Brain microvascular endothelial cell (primary cell): ENCODE measurements at regions not wholly inside any gene's neighbourhood (a gene's known extent, or its start where the extent isn't known, plus 50 kb on each side); places are given as distances from the start of the nearest gene placed in this dataset.
"Not testable (repeated sequence)": the region's sequence is repeated elsewhere in the genome, so short reads cannot be mapped to it uniquely, and the experiment has no call there.

Source experiments
- DNase-seq: peaks from one replicate; pipeline ENCODE4 v3.0.0-alpha.2; 2020
- H3K27ac ChIP-seq: fragments of 250-450 bp; sonication (Bioruptor Pico); 2 replicates; pipeline ENCODE4 v1.5.1; 2020; ENCODE audit warnings: mild to moderate bottlenecking, moderate library complexity
- H3K27me3 ChIP-seq: fragments of 250-450 bp; sonication (Bioruptor Pico); replicated peaks from 2 replicates; pipeline ENCODE4 v1.5.1; 2020; ENCODE audit warnings: mild to moderate bottlenecking
- H3K36me3 ChIP-seq: fragments of 250-450 bp; sonication (Bioruptor Pico); replicated peaks from 2 replicates; pipeline ENCODE4 v1.5.1; 2020; ENCODE audit warnings: mild to moderate bottlenecking
- H3K4me3 ChIP-seq: 2 replicates; pipeline ENCODE4 v1.5.1; 2011; ENCODE audit warnings: low read depth, mild to moderate bottlenecking, control low read depth, low read length, moderate library complexity
- in situ Hi-C: cut with HindIII; loops from 2 replicates; pipeline ENCODE4 v1.10.0; 2017; ENCODE audit warnings: low sequenced_read_pairs, low pct_ligation_motif_present
- TF ChIP-seq, protein P1 (sequence below): IDR thresholded peaks from 2 replicates; pipeline ENCODE4 v1.5.1; 2011; ENCODE audit warnings: low read depth, mild to moderate bottlenecking, moderate library complexity, low read length, control low read depth, inconsistent platforms; ENCODE audit errors: missing control alignments

DNA sequence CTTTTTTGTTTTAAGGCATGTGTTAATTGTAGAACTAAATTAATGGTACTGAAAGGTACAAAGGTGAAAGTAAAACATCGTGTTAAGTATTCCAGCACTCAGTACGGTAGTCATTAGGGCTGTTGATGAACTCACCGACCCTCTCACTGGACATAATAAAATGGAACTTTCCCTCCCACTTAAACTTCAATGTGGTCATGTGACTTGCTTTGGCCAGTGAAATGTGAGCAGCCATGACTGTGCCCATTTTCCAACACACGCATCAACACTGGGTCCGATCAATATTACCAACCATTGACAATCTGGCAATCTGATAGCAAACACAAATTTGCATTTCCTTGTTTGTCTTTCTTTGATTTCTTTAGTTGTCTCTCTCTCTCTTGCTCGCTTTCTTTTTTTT is 125.1 kb downstream of the SPP2 start:
- in situ Hi-C loops, result no loop called here
- H3K4me3 ChIP-seq, result no peak overlapping the region

DNA sequence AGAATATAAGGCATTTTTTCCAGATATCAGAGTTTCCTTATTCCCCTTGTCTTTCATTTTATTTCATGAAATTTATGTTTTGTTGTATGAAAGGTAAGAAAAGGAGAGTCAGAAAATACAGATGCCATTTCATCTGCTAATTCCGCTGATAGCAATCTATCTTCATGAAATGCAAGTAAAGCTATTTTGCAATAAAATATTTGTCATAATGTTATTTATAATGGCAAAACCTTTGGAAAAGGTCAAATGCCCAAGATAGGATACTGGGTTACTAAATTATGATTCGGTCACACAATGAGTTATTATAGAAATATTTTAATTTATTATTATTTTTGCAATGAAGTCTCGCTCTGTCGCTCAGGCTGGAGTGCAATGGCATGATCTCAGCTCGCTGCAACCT is 124.2 kb downstream of the SPP2 start:
- Histone ChIP-seq H3K27ac (no peak overlapping the region), H3K27me3 (no peaks in the 10 kb centered on the region), H3K36me3 (no peaks in the 10 kb centered on the region), H3K4me3 (no peak overlapping the region)
- in situ Hi-C loops, result no loop called here
- TF ChIP-seq, protein P1, sequence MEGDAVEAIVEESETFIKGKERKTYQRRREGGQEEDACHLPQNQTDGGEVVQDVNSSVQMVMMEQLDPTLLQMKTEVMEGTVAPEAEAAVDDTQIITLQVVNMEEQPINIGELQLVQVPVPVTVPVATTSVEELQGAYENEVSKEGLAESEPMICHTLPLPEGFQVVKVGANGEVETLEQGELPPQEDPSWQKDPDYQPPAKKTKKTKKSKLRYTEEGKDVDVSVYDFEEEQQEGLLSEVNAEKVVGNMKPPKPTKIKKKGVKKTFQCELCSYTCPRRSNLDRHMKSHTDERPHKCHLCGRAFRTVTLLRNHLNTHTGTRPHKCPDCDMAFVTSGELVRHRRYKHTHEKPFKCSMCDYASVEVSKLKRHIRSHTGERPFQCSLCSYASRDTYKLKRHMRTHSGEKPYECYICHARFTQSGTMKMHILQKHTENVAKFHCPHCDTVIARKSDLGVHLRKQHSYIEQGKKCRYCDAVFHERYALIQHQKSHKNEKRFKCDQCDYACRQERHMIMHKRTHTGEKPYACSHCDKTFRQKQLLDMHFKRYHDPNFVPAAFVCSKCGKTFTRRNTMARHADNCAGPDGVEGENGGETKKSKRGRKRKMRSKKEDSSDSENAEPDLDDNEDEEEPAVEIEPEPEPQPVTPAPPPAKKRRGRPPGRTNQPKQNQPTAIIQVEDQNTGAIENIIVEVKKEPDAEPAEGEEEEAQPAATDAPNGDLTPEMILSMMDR, result no peak
- no peak for DNase-seq

More for the DNA sequence above, 125.1 kb downstream of the SPP2 start:
- Histone ChIP-seq H3K27me3 (no peaks in the 10 kb centered on the region), H3K27ac (no peak overlapping the region), H3K36me3 (no peaks in the 10 kb centered on the region)
- no peak for DNase-seq
- TF ChIP-seq, protein P1, result no peak

DNA sequence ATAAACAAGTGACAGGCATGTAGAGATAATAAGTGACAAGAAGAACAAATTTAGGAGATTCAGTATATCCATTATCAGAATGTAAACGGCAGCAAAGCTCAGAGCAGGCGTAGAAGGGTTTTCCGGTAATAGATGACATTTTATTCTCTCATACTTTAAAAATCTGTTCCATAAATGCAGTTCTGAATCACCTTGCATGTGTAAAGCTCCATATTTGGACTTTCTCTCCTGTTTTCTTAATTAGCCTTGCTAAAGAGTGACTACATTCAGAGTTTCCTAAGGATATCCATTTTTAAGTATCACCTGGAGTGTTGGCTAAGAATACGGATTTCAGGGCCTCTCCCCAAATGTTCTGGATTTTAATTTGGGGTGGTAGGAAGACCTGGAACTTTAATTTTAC is 122.0 kb downstream of the SPP2 start:
- TF ChIP-seq, protein P1, result no peak
- no peak overlapping the region for H3K4me3 ChIP-seq
- H3K27ac ChIP-seq, result no peak overlapping the region
- in situ Hi-C loops, result no loop called here
- H3K27me3 ChIP-seq, result no peaks in the 10 kb centered on the region
- no peak for DNase-seq
- H3K36me3 ChIP-seq, result no peaks in the 10 kb centered on the region

DNA sequence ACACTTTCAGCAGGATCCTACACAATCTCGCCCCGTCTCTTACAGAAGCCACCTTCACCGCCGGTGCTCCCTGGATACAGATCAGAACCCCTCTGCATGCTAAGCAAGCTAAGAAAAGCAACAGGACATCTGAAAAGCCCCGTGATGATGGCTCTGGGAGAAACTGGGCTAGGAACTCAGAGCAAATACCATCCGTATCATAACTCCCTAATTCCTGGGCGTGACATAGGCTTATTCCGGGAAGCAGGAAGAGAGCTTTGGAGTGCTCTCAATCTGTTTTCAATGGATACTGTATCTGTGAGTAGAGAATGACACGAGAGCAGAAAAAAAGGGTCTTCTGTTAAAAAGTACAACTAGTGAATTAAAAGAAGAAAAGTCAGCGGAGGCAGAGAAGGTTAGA is 121.6 kb downstream of the SPP2 start:
- H3K27me3 ChIP-seq, result no peaks in the 10 kb centered on the region
- H3K36me3 ChIP-seq, result no peaks in the 10 kb centered on the region
- H3K4me3 ChIP-seq, result no peak overlapping the region
- no peak for DNase-seq
- TF ChIP-seq, protein P1, result no peak
- in situ Hi-C loops, result no loop called here
- no peak overlapping the region for H3K27ac ChIP-seq

DNA sequence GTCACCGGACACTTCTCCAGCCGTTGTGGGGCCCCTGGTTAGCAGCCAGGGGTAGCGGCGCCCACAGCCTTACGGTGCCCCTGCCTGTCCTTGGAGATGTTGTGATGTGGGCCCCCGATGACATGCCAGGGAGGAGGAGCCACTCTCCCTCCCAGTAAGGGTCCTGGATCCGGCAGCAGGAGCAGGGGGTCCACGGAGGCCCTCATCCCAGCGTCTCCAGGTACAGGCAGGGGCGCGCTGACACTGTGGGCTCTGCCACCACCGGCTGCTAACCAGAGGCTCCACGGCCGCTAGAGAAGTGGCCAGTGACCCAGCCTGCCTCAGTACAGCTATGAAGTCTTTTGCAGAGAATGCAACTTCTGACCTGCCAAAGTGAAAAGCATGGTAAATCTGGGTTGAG is 121.2 kb downstream of the SPP2 start:
- TF ChIP-seq, protein P1, result no peak
- in situ Hi-C loops, result no loop called here
- Histone ChIP-seq H3K36me3 (no peaks in the 10 kb centered on the region), H3K27ac (no peak overlapping the region), H3K27me3 (no peaks in the 10 kb centered on the region), H3K4me3 (no peak overlapping the region)
- no peak for DNase-seq

DNA sequence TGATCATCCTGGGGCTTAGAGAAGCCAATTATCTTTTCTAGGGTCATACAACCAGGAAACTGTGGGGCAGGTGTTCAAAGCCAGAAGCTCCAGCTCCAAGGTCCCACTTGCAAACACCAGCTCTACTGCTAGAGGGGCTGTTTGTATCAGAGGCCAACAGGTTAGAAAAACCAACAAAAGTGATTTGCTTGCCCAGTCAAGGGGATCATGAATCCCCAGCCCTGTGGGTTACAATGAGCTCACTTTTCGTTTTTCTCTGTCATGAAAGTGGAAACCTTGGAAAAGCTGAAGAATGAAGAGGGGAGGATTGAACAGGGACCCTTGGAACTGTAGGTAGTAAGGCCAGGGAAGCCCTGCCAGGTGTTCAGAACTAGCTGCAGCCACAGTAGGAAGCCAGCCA is 119.2 kb downstream of the SPP2 start:
- Histone ChIP-seq H3K27ac (no peak overlapping the region), H3K27me3 (no peaks in the 10 kb centered on the region), H3K4me3 (no peak overlapping the region), H3K36me3 (no peaks in the 10 kb centered on the region)
- no peak for DNase-seq
- TF ChIP-seq, protein P1, result no peak
- in situ Hi-C loops, result no loop called here

DNA sequence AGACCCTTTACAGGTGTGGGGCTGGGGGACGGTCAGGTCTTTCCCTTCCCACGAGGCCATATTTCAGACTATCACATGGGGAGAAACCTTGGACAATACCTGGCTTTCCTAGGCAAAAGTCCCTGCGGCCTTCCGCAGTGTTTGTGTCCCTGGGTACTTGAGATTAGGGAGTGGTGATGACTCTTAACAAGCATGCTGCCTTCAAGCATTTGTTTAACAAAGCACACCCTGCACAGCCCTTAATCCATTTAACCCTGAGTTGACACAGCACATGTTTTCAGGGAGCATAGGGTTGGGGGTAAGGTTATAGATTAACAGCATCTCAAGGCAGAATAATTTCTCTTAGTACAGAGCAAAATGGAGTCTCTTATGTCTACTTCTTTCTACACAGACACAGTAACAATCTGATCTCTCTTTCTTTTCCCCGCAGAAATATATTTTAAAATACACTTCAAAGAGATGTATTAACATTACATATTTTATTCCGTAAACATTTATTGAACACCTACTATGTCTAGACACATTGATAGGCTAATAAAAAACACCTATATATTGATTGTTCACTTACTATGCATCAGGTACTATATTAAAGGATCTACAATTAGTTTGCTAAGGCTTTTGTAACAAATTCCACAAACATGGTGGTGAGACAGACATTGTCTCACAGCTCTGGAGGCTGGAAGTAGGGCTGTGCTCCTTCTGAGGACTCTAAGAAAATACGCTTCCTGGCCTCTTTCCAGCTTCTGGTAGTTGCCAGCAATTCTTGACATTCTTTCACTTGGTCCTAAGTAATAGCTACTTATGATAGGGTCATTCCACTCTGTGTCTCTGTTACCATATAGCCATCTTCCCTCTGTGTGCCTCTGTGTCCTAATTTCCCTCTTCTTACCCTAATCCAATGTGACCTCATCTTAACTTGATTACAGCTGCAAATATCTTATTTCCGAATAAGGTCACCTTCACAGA is 118.4 kb downstream of the SPP2 start:
- peak; percentile 86 for DNase-seq
- in situ Hi-C loops, H3K4me3 ChIP-seq, H3K36me3 ChIP-seq, H3K27ac ChIP-seq, H3K27me3 ChIP-seq: not testable (repeated sequence)
